ENCODE measurements at regions not wholly inside any gene's neighbourhood (a gene's known extent, or its start where the extent isn't known, plus 50 kb on each side); places are given as distances from the start of the nearest gene placed in this dataset.

DNA sequence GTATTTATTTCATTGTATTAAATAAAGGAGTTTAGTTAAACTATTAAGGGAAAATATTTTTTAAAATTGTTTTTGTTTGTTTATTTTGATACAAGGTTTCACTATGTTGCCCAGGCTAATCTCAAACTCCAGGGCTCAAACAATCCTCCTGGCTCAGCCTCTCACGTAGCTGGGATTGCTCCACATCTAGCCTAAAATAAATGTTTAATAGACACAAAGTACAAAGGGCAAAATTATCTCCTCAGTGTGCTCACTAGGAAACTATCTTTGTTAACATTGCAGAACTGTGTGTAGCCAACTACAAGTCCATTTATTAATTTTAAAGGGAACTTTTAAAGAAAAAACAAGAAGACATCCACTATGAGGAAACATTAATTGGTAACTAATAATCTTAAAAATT lies 207.2 kb upstream of the PCDH17 start:
- no peak for TF ChIP-seq EZH2 (IDR thresholded peaks at IDR 0.05; ENCODE audit: low read depth)
- TF ChIP-seq, protein P1, sequence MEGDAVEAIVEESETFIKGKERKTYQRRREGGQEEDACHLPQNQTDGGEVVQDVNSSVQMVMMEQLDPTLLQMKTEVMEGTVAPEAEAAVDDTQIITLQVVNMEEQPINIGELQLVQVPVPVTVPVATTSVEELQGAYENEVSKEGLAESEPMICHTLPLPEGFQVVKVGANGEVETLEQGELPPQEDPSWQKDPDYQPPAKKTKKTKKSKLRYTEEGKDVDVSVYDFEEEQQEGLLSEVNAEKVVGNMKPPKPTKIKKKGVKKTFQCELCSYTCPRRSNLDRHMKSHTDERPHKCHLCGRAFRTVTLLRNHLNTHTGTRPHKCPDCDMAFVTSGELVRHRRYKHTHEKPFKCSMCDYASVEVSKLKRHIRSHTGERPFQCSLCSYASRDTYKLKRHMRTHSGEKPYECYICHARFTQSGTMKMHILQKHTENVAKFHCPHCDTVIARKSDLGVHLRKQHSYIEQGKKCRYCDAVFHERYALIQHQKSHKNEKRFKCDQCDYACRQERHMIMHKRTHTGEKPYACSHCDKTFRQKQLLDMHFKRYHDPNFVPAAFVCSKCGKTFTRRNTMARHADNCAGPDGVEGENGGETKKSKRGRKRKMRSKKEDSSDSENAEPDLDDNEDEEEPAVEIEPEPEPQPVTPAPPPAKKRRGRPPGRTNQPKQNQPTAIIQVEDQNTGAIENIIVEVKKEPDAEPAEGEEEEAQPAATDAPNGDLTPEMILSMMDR (conservative IDR thresholded peaks at IDR 0.05) = no peak
